ENCODE measurements at regions not wholly inside any gene's neighbourhood (a gene's known extent, or its start where the extent isn't known, plus 50 kb on each side); places are given as distances from the start of the nearest gene placed in this dataset.

DNA sequence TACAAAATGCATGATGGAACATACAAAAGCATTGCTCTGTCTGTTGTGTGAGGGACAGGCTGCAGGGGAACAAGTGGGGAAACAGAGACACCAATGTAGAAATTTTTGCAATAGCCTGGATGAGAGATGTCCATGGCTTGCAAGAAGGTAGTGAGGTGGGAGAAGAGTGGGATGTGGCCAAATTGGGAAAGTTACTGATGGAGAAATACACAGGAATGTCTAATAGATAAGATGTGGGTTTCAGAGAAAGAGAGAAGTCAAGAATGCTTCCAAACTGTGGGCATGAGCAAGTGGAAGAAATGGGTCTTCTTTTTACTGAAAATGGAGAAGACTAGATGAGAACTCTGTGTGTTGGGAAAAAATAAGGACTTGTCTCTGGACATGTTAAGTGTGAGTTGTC lies 592.7 kb downstream of the TNS3 start:
- no peak for DNase-seq (ENCODE audit: low read depth)

DNA sequence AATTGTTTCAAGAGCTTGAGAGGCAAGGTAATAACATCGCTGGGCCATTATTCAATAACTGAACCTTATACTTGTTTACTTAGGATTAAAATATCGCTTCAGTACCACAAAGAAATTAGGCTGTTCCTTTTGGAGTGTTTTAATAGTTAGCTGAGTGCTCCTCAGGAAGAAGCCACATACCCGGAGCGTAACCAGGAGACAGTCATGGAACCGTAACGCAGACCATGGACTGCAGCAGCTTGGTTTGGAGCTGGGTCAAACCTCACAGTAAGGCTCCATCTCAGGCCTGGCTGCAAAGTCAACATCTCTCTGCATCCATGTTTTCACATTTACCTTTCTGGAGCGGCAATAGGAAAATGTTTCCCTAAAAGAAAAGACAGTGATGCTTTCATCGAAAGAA lies 599.0 kb downstream of the TNS3 start:
- no peak for DNase-seq (ENCODE audit: low read depth)

DNA sequence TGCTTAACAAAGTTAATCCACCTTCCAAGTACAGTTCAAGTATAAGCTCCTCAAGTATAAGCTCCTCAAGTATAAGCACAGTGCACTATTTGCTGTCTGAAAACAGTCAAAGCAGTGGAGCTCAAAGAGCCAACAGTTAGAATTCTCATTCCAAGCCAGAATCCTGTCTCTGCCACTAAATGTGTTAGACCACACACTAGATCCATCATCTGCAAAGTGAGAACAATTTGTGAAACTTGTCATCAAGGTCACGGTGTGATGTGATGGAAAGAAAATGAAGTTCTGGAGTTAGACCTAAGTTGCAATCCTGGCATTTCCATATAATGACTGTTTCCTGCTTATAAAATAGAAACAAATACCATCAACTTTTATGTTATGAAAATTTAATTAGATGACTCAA lies 602.5 kb downstream of the TNS3 start:
- DNase-seq (ENCODE audit: low read depth), result no peak

DNA sequence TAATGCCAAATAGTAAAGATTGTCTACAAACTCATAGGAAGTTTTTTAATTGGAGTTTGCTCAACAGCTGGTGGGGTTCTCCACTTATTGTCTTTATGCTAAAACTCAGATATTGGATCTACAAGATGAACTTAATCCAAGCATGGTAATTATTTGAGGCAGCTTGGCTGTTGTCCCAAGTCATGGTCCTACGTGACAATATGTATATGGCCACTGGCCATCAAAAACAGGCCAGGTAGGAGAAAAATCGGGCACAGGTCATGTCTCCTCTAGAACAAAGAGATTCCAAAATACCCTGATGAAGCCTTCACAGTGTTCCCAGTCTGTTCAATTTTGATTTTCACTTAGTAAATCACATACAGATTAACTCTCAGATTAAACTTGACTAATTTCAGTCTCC lies 606.4 kb downstream of the TNS3 start:
- DNase-seq (ENCODE audit: low read depth), result no peak

DNA sequence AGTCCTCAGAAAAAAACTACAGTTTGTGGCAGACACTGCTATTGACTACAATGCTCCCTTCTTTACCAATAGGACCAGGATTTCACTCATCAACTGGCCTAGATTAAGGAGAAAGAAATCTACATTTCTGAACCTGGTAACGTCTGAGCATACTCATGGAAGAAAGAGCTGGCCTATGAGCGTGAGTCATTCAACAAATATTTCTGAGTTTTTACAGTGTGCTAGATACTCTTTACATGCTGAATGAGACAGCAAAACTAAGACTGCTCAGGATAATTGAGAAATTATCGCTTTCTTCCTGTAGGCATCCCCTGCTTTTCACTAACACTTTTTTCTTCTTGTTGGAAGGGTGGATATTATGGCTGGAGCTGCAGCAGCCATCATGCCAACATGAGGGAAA lies 609.7 kb downstream of the TNS3 start:
- DNase-seq (ENCODE audit: low read depth), result peak; percentile 74

DNA sequence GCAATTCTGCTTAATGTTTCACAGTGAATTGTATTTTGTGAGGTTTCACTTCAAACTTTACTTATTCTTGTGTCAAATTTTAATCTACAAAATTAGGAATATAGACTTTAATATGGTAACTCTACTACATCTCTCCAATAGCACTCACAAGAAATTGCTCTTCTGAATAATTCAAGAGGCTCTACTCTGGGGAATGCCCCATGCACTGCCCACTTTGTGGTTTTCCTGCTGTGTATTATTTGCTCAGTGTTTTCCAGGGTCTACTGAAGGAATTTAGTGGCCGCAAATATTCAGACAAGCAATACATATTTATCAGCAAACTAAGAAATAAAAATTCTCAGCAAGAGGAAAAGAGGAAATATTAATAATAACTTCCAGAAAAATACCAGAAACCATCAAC lies 611.4 kb downstream of the TNS3 start:
- peak; percentile 42 for DNase-seq (ENCODE audit: low read depth)

DNA sequence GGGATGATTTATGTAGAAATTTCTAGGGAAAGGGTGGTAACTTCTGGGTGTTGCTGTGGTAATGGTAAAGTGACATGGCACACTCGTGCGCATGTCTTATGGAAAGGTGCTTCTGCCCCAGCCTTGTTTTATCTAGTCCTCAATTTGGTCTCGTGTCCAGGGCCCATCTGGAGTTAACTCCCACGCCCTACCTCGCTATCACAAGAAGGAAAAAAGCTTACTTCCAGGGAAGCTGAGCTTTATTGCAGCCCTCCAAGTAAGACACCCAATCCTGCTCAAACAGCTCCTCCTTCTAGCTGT lies 611.8 kb downstream of the TNS3 start:
- no peak for DNase-seq (ENCODE audit: low read depth)

DNA sequence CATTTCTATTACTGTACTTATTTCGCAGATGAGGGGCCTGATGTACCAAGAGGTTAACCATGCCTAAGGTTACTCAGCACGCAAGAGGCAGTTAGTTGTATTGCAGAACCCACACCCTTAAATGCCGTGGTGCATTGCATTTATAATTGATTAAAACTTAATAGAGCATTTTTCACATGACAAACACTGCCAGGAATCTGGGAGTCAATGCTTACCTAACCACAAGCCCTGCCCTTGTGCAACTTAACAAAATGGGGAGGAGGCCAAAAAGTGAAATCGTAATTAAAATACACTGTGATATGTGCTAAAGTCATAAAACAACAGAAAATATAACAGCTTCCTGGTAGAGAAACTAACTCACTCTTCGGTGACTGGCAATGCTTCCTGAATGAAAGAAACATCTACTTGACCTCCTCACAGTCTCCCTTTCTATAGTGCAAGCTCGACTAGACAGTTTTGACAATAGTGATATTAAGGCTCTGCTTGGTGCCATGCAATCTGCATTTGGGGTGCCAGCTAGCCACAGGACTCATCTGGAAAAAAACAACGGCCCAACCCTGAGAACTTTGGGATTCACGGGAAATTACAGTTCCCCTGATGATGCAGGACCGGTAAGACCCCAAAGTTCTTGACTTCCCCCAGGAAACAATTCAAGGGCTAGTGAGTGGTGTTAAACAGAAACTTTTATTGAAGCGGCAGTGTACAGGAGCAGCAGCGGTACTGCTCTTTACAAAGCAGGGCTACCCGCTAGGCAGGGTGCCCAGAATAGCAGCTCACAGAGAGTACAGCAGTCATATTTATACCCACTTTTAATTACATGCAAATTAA lies 612.4 kb downstream of the TNS3 start:
- DNase-seq (ENCODE audit: low read depth), result peak; percentile 45

DNA sequence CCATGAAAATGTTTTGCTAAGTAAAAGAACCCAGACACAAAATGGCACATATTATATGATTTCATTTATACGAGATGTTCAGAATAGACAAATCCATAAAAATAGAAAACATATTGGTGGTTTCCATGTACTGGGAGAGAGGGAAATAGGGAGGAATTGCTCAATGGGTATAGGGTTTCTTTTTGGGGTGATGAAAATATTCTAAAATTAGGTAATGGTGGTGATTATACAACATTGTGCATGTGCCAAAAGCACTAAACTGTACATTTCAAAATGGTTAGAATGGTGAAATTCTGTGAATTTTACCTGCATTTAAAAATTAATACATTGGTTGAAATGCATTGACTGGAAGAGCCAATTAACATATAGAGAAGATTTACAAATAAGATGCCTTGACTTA lies 613.9 kb downstream of the TNS3 start:
- no peak for DNase-seq (ENCODE audit: low read depth)

DNA sequence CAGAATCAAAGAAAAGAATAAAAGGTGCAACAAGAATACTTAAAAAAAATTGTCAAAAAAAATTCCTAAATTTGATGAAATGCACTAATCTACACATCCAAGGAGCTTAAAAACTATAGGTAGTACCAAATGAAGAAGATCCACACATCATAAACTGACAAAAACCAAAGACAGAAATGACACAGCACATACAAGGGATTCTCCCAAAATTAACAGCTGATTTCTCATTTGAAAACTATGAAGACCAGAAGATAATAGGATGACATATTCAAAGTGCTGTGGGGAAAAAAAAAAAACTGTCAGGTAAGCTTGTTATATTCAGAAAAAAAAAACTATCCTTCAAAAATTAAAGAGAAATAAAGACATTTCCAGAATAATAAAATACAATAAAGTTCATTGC lies 618.2 kb downstream of the TNS3 start:
- no peak for DNase-seq (ENCODE audit: low read depth)

DNA sequence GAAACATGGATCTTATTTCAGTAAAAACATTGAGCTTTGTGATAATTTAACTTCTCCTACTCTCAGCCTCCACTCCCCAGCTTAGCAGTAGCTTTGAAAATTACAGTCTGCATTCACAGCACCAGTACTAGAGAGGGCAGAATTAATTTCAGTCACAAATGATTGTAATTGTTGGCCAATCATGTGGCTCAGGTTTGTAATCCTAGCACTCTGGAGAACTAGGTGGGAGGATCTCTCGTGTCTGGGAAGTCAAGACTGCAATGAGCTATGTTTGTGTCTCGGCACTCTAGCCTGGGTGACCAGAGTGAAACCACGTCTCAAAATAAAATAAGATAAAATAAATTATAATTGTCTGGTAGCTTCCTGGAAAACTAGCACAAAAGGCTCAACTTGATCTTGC lies 620.9 kb downstream of the TNS3 start:
- no peak for DNase-seq (ENCODE audit: low read depth)

DNA sequence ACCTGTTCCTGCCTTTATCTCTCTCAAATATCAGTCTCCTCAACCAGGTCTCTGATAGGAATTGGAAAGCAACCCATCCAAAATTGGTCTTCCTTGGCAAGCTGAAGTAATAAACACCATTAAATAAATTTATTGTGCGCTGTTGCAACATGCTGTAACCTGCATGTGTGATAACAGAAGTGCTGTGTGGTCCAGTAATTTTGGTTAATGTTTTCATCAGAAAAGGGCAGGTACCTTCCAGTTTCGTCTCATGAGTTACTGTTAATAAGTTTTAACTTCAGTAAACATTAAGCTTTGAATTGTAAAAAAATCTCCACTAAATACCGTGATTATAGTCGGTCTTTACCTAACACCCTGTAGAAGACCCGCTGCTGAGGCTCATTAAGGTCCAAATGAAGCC lies 624.7 kb downstream of the TNS3 start:
- no peak for DNase-seq (ENCODE audit: low read depth)

DNA sequence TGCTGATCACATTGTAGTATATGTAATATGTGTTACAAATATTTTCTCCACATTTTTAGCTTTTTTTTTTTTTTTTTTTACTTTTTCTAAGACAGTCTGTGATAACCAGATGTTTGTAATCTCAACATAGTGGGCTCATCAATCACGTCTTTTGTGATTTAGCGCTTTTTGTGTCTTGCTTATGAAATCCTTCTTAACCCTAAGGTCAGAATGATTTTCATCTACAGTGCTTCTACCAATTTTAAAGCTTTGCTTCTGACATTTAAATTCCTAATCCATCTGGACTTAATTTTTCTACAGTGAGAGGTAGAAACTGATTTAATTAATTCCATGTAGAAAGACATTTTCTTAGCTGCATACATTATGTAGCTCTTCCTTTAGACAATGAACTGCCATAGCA lies 626.4 kb downstream of the TNS3 start:
- no peak for DNase-seq (ENCODE audit: low read depth)

DNA sequence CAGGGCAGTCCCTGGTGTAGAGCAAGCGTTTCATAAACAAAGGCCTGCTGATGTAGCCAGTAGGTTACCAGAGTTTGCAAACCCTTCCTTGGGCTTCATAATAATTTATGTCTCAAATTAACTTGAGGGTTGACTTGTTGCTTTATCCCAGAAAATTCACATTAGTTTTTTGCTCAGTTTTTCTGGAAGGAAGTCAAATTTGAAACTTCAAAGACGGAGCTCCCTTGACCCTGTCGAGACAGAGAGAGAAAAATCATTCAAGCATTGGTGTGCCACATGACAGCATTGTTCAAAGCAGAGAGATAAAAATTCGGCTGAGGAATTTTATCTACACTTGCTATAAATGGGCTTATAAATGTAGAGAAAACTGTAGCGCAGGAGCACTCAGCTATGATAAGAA lies 627.7 kb downstream of the TNS3 start:
- DNase-seq (ENCODE audit: low read depth), result no peak

DNA sequence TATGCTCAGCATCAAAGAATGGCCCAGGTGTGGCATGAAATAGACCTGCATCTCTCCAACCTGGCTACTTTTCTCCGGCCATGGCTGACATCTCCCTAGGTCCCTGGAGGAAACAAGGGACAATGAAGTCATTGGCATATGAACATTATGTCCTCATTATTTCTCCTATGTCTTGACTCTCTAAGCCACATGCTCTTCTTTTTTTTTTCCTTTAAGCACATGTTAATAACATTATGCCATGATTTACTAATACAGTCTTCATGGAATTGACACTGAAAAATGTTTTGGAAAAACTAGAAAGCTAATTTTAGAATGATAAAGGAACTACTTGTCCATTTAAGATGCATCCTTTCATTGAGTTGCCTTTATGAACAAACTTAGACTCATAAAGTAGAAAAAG lies 628.9 kb downstream of the TNS3 start:
- no peak for DNase-seq (ENCODE audit: low read depth)

DNA sequence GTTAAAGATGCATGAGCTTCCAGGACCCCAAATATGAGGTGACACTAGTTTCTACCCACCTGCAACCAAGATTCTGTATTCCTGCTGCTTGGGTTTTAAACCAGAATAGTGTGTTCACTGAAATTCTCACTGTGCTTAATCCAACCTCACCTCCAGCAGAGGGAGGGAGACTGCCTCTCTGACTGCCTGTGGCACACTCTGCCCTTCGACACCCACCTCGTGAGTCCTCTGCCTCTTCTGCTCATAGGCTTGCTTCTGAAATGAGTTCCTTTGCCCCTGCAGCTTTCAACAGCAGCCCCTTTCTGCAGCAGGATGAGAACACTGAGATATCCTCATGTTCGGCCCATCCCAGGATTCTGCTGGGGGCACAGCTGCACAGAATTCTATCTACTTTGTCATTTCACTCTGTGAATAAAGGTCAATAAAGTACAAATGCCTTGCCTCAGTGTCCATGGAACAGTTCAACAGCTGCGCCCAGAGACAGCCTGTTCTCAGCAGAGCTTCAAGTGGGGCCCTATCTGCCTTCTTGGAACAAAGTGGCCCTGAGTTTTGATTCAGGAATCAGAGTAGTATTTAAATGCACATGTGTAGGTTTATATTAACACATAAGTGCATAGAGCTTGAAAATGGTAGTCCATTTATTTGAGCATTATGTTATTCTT lies 632.5 kb downstream of the TNS3 start:
- no peak for DNase-seq (ENCODE audit: low read depth)

DNA sequence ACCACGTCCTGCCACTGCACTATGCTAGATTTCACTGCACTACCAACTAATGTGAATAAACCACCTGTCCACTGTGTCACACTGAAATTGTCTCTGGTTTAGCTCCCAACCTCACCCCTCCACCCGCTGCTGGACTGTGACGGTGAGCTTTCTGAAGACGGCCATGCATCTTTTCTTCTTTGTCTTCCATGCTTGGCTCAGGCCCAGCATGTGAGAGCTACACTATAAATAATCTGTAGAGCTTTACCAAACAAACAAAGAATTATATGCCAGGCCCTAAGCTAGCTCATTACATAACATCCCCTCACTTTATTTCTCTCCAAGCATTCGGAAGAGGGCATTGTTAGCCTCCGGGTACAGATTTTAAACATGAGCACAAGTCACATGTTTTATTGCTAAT lies 633.2 kb downstream of the TNS3 start:
- no peak for DNase-seq (ENCODE audit: low read depth)

DNA sequence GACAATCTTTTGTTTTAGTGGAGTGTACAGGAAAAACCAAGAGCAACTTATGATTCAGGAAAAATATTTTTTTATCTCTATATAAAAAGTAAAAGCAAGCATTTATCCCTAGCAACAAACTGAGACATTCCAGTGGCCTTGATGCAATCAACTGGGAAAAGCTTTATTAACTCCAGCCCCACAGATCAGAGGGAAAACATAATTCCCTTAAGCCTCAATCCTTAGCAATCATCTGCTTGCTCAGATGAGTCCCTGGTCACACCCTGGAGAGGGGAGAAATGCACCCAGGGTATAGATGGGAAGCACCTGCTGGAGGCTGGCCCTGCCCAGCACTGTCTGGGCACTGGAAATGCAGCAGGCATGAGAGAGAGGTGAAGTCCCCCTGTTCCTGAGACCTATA lies 636.6 kb downstream of the TNS3 start:
- no peak for DNase-seq (ENCODE audit: low read depth)

DNA sequence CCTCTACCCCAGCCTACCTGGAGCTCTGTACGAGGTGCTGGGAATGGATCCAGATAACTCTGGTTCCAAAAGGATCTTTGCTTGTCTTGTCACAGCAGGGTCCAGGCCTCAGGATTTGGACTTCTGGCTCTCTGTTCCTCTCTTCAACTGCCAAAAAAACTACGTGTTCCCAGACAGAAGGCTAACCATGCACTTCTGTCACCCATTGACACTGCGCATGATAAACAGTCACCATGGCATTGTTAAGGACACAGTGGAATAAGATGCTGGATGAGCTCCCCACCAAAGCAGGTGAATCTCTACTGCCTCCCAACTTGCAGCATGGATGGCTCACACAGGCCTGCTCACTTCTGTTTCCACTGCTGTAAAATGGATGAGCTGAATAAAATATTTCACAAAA lies 637.9 kb downstream of the TNS3 start:
- no peak for DNase-seq (ENCODE audit: low read depth)

DNA sequence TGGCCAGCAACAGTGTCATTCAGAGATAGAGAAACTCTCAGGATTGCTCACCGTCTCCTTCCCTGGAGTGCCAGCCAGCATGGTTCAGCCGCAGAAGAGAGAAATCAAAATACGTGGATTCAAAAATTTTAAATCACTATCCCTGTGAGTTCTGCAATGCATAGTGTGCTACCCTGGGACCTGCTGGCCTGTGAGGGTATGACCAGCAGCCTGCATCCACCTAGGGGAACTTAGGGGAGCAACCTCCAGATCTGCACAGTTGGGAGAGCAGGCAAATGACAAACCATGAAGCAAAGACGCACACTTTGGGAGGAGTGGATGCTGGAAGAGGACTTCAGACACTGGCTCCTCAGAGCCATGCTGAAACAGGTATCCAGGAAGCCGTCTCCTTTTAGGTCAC lies 639.3 kb downstream of the TNS3 start:
- no peak for DNase-seq (ENCODE audit: low read depth)

DNA sequence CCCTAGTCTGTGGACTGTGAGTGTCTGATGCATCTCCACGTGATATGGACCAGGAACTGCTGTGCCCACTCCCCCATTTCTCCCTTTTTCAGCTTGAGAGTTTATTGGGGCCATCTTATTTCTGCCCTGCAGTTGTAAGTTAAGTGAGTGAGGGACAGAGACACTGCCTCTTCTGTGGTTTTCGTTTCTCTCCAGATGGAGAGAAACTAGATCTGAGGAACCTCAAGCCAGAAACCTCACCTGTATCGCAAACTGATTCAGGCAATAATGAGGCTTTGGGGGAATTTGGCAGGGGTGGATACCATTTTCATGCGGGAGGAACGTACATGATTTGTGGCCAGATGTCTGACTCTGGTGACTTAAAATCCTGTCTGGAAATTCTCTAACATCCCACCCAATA lies 641.7 kb downstream of the TNS3 start:
- no peak for DNase-seq (ENCODE audit: low read depth)

DNA sequence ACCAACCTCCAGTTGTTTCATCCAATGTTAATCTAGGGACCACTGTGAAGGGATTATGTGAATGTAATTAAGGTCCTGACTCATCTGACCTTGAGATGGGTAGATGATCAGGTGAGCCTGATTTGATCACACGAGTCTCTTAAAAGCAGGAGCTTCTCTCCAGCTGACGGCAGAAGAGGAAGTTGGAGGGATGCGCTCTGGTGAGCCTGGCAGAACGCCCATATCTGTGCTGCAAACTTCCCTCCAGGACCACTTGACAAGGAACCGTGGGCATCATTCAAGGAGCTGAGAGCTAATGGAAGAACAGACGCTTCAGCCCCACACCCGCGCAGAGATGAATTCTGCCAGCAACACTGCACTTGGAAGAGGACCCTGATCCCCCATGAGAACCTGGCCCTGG lies 642.4 kb downstream of the TNS3 start:
- no peak for DNase-seq (ENCODE audit: low read depth)

DNA sequence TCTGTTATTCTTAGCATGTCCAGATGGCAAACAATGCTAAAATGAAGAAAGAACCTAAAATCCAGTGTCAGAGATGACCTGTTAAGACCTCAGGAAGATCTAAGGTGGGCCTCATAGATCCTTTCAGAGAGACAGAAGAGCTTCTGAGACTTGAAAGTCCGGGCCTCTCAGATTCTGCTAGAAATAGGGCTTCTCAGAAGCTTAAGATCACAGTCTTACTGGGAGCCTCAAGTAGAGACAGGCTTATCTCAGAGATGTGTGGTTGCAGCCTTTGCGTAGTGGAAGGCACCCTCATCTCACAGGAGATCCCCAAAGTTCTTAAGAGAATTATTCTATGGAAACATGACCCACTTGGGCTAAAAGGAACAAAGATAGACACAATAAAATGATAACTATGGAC lies 642.8 kb downstream of the TNS3 start:
- no peak for DNase-seq (ENCODE audit: low read depth)

DNA sequence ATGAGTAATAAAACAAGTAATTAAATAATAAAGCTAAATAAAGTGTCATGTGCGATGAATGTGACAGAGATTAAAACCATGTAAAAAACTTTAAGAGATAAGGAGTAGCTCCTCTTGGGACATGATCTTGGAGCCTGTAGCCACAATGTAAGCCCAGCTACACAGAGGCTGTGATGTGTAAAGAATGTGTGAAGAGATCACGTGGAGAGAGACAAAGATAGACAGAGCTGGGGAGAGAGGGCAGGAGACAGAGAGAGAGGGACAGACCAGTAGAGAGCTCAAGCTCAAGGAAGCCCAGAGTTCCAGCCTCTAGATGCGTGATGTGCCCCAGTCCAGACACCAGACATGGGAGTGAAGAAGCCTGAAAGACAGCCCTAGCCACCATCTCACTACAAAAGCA lies 644.1 kb downstream of the TNS3 start:
- DNase-seq (ENCODE audit: low read depth), result no peak
